NCI-H146 (cell line): ENCODE measurements at regions not wholly inside any gene's neighbourhood (a gene's known extent, or its start where the extent isn't known, plus 50 kb on each side); places are given as distances from the start of the nearest gene placed in this dataset.

Experiments
- DNase-seq: peaks from one replicate; lab custom pipeline; 2025; lab: John Stamatoyannopoulos, UW

DNA sequence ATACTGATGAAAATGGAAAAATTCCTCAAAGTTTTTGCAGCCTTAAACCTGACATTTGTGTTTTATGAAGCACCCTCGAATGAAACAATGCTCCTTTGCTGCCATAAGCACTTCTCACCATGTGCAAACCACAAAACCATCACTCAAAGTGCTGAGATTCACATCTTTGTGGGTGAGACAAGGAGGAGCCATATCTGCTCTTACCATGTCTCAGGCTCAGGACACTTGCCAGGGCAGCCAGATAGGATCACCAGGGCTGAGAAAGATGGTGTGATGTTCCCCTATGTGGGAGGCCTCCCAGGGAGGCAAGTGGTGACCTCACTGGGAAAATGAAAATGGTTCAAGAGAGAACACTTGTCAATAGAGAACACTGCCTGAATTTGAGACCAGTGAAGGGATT is 120.4 kb downstream of the CCDC34 start:
- DNase-seq: no peak

DNA sequence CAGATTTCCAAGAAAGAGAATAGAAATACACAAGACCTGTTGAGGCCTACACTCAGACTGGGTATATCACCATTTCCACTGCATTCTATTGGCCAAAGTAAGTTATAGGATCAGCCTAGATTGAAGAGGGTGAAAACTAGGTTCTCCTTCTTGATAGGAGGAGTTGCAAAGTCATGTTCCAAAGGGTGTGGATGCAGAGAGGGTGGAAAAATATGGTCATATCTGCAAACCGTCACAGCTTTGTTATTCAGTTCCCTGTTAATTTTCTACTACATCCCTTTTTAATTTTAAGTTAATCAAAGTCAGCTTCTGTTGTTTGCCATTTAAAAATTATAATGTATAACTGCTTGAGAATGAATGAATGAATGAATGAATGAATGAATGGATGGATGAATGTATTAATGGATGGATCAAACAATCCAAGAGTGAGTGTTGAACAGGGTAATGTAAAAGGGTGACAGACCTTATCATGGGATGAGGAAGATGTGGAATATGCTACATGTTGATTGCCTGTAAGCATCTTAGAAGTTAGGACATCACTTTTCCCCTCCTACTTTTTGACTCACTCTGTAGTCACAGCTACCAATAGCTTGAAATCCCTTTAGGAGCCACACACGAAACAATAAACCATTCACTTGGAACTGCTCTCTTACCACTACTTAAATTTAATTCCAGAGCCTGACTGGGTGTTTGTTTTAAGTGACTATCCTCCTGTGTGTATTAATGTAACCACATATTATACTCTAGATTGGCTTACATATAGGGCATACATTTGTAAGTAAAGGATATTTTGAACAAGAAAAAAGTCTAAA is 121.5 kb downstream of the CCDC34 start:
- DNase-seq: no peak

DNA sequence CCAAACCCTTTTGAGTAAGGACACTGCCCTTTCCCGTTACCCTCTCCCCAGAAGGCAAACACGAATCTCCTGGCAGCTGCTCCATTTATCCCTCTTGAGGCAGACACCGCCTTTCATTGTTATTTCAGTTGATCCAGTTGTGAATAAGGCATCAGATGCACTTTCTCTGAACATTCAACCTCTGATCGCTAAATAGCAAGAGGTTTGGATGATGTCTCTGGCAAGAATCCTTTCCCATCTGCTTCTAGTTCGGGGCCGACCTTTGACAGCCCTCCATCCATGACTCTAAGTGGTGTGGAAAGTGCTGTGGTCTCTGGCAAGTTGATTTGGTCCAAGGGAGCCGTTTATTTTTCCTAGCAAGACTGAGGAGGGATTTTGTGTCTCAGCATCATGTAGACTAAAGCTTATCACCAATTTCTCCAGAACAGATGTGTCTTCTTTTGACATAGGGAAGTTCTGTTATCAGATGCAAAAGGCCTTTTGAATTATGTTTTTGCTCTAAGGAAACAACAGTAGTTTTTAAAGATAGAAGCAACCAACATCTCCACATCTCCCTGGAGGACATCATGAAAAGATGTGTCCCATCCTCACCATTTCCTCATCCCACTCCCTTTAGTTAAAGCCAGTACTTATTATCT is 123.6 kb downstream of the CCDC34 start:
- DNase-seq: no peak

- no peak for DNase-seq
These were observed 124.2 kb downstream of the CCDC34 start for GRCh38 chr11:27238811-27239210.

DNA sequence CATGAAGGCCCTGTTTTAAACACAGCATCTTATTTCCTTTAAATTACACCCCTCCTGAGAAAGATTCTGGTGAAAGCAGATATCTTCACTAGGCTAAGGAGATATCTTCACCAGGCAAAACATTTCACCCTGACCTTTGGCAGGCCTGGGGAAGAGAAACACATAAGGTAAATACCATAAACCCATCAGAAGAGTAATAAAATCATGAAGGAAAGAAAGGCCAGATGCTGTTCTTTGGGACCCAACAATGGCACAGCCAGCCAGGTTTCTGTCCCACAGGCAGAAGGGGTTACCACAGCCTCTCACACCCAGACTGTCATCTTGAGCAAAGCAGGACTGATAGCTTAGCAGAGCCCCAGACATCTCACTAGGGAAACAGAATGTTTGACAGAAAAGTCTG is 125.4 kb downstream of the CCDC34 start:
- no peak for DNase-seq

DNA sequence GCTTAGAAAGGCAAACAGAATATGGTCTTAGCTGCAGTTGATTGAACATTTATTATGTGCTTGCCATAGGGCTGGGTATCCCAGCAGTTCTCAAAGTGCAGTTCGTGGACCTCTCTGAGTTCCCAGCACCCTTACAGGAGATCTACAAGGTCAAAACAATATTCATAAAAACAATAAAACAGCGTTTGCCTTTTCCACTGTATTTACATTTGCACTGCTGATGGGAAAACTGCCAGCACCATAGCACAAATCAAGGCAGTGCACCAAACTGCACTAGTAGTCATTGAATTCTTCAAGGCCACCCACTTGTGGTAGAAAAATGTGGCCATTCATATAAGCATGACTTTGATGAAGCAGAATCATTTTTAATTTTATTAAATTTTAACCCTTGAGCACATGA is 128.1 kb downstream of the CCDC34 start:
- DNase-seq: no peak

- no peak for DNase-seq
These were observed 128.9 kb downstream of the CCDC34 start for GRCh38 chr11:27234043-27234668.

DNA sequence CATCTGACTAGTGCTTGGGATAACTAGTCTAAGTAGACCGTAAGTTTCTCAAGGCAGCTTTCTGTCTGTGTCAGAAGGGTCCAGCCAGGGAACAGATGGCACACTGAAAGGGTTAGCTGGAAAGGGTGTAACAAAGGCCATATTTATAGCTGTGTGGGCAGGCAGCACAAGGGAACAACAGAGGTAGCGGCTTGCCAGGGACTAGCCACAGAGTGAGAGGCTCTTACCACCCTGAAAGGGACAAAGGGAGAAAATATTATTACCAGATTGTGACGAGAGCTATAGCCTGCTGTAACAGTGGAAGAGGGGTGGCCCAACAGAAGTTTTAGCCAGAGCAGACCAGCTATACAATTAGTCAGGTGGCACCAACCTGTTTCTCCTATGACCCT is 129.4 kb downstream of the CCDC34 start:
- no peak for DNase-seq

- DNase-seq: no peak
These were observed 131.5 kb downstream of the CCDC34 start for GRCh38 chr11:27231530-27231929.

DNA sequence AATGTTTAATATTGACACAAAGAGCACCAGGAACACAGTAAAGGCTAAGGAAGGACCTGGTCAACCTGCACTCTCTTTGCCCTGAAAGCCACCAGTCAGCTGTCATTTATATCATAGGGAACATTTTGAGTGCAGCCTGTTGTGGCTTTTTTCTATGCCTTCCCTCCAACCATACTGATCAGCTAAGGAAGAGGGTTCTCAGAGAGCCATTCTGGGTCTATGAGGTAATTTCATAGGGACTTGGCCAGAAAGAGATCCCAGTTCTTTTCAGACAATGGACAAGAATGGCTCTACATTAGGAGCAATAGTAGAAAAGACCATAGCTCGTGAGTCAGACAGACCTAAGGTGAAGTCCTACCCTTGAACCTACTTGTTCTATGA is 132.8 kb downstream of the CCDC34 start:
- no peak for DNase-seq

DNA sequence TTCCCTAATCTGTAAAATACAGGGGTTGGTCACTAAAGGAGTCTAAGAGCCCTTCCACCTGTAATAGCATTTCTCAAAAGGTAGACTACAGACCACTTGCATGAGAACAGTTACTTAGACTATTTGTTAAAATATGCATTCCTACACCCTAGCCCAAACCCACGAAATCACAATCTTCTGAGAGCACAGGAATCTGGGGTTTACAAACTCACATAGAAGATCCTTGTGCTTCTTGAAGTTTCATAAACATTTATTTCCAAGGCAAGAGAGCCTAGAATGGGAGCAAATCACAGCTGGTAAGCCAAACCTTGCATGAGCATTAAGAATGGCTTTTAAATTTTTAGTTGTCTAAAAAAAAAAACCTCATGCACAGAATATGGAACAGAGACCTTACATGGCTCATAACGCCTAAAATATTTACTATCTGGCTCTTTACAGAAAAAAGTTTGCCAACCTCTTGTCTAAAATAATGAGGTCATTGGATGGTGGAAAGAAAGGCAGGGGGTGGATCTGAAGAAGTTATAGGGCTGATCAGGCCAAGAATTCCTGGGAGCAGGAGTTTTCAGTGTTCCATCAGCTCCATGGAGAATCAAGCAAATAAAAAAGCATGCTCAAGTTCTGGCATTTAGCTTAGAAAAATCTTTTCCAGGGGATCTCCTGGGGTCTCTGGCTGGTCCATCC is 133.4 kb downstream of the CCDC34 start:
- no peak for DNase-seq

DNA sequence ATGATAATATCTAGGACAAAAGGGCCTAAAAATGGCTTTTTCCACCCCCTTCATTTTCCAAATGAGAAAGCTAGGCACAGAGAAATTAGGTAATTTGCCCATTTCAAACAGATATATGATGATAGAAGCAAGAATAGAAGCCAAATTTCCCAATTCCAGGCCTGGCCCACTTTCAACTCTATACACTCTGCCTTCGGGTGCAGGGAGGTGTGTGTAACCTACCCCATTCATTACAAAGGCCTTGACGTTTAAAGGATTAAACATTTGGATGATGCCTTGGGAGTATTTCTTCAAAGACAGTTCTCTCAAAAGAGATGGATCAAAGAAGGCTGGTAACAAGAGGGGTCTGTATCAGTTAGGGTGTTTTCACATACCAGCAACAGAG is 134.1 kb downstream of the CCDC34 start:
- DNase-seq: no peak

GRCh38 chr11:27228232-27228905 is 134.6 kb downstream of the CCDC34 start:
- DNase-seq: peak; percentile 45

GRCh38 chr11:27227736-27228135 is 135.3 kb downstream of the CCDC34 start:
- peak; percentile 25 for DNase-seq

DNA sequence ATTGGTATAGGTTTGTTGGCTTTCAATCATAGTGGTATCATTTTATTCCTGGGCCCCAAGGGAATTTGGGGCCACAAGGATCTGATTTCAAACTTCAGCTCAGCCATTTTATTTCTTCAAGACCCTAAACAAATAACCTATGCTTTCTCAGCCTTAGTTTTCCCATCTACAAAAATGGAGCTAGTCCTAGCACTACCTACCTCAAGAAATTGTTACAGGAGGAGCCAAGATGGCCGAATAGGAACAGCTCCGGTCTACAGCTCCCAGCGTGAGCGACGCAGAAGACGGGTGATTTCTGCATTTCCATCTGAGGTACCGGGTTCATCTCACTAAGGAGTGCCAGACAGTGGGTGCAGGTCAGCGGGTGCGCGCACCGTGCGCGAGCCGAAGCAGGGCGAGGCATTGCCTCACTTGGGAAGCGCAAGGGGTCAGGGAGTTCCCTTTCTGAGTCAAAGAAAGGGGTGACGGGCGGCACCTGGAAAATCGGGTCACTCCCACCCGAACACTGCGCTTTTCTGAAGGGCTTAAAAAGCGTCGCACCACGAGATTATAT is 143.5 kb downstream of the CCDC34 start:
- peak; percentile 17 for DNase-seq

DNA sequence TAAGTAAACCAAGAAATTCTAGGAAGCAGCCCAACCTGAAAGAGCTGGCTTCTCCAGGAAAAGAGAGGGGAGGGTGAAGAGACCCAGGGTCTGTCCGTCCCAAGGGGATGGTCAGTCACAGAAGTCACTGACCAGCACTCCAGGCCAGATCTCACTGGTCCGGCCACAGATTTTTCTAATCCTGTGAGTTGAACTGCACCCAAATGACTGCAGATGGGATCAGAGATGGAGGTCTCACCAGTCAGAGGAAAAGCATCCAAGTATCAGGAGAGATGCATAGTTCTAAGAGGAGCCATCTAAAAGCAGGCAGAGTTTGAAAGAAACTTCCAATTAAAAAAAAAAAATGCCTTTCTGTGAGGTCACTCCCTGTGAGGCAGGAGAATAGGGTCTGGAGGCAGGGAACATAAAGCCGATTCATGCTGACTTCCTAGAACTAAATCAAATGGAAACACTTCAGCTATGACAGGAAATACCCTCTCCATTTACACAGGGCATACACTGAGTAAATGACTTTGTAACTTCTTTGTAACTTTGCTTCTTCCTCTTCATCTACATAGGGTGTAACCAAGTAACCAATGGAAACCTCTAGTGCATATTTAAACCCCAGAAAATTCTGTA is 144.5 kb downstream of the CCDC34 start:
- DNase-seq: no peak

DNA sequence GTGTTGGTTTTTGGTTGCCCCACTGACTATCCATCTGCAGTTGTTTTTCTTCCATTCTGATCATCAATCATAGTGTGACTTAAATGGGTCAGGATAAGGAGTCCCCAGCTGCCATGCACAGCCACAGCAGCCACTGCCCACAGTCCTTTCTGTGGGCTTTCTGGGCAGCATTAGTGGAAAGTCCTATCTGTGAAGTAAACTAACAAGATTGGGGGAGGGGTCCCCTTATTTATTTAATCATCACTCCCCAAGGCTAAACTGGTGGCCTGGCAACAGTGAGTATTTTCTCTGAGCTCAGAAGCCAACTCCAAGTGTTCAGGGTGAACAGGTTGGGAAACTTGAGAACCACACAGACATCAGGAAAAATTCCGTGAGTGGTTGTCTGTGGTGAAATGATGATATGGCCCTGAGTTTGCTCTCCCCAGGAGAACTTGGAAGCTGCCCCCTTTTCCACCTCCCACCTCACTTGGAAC is 145.0 kb downstream of the CCDC34 start:
- no peak for DNase-seq

- DNase-seq: no peak
These were observed 145.5 kb downstream of the CCDC34 start for GRCh38 chr11:27217496-27217895.

GRCh38 chr11:27216270-27217149 is 146.5 kb downstream of the CCDC34 start:
- DNase-seq: no peak
